ENCODE measurements at regions not wholly inside any gene's neighbourhood (a gene's known extent, or its start where the extent isn't known, plus 50 kb on each side); places are given as distances from the start of the nearest gene placed in this dataset.

DNA sequence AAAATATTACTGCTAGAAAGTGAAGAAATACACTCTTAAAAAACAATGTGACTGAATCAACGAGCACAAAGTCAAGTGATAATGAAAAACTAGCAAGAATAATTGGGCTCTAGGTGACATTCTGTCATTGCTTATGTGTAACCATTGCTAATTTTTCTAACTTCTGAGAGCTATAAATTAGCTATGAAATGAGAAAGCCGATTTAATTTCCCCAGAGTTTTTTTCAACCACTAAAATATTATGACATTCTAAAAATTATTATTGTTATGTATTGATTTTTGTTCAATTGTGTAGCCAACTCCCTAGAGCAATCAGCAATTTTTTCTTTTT lies 458.6 kb upstream of the ATXN8OS start:
- no peak overlapping the region for H3K4me2 ChIP-seq
- DNase-seq (ENCODE audit: low spot score), result no peak
- H2AFZ ChIP-seq (replicated peaks), result no peak overlapping the region
- H3K27ac ChIP-seq, result no peak overlapping the region
- H3K4me1 Mint-ChIP-seq, result no peaks in the 10 kb centered on the region
- H3K4me3 ChIP-seq, result no peak overlapping the region
- H4K20me1 ChIP-seq (ENCODE audit: low read depth), result no peaks in the 10 kb centered on the region
- H3K36me3 ChIP-seq, result no peaks in the 10 kb centered on the region
- no peaks in the 10 kb centered on the region for H3K79me2 ChIP-seq (ENCODE audit: low read depth)
- no peak for TF ChIP-seq EZH2 (IDR thresholded peaks at IDR 0.05)
- TF ChIP-seq EZH2phosphoT487 (IDR thresholded peaks at IDR 0.05), result no peak
- TF ChIP-seq, protein P1, sequence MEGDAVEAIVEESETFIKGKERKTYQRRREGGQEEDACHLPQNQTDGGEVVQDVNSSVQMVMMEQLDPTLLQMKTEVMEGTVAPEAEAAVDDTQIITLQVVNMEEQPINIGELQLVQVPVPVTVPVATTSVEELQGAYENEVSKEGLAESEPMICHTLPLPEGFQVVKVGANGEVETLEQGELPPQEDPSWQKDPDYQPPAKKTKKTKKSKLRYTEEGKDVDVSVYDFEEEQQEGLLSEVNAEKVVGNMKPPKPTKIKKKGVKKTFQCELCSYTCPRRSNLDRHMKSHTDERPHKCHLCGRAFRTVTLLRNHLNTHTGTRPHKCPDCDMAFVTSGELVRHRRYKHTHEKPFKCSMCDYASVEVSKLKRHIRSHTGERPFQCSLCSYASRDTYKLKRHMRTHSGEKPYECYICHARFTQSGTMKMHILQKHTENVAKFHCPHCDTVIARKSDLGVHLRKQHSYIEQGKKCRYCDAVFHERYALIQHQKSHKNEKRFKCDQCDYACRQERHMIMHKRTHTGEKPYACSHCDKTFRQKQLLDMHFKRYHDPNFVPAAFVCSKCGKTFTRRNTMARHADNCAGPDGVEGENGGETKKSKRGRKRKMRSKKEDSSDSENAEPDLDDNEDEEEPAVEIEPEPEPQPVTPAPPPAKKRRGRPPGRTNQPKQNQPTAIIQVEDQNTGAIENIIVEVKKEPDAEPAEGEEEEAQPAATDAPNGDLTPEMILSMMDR (IDR thresholded peaks at IDR 0.05), result no peak
- H3K9me3 ChIP-seq (ENCODE audit: low read depth), result no peaks in the 10 kb centered on the region
- H3K36me3 Mint-ChIP-seq, result no peaks in the 10 kb centered on the region
- no peak overlapping the region for H3K4me3 Mint-ChIP-seq
- no peaks in the 10 kb centered on the region for H3K4me1 ChIP-seq
- H3F3A ChIP-seq (ENCODE audit: low read depth), result no peaks in the 10 kb centered on the region
- no peaks in the 10 kb centered on the region for H3K9me3 Mint-ChIP-seq
- H3K9ac ChIP-seq, result no peak overlapping the region
- H3K27me3 ChIP-seq, result no peaks in the 10 kb centered on the region
- H3K27me3 Mint-ChIP-seq (ENCODE audit: insufficient read depth, low read depth), result no peaks in the 10 kb centered on the region
- no peak overlapping the region for H3K27ac Mint-ChIP-seq

DNA sequence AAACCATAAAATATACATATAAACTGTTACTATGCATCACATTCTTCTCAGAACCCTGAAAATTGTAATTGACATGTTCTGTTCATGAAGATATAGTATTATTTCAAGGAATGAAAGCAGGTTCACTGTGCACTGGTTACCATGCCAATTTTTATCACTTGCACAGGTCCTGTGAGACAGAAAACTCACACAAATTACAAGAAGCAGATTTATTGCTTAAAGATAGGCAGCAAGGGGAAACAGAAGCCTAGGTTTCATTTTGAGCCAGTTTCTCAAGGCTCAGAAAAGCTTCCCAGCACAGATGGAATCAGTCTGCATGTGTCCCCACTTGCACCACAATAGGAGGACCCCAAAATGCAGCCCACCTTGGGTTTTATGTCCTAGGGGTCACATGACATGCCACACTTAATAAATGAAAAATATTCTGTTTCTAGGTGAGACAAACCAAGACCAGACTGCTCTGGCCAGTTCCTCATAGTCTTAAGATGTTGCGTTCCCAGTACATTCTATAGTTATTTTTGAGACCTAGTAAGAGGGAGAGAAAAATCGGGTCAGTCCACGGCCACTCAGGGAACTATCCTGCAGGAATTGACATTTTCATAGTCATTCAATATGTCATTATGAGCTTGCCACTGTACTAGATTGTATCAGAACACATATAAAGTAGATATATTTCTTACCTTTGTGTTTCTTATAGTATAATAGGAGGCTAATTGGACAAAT lies 459.1 kb upstream of the ATXN8OS start:
- Histone ChIP-seq H3K27ac (no peak overlapping the region), H3K4me2 (no peak overlapping the region), H3K9ac (no peak overlapping the region), H4K20me1 (ENCODE audit: low read depth) (no peaks in the 10 kb centered on the region), H3K9me3 (ENCODE audit: low read depth) (no peaks in the 10 kb centered on the region), H2AFZ (replicated peaks) (no peak overlapping the region), H3K4me1 (no peaks in the 10 kb centered on the region), H3K79me2 (ENCODE audit: low read depth) (no peaks in the 10 kb centered on the region), H3K36me3 (no peaks in the 10 kb centered on the region), H3K27me3 (no peaks in the 10 kb centered on the region), H3F3A (ENCODE audit: low read depth) (no peaks in the 10 kb centered on the region), H3K4me3 (no peak overlapping the region)
- H3K27me3 Mint-ChIP-seq (ENCODE audit: insufficient read depth, low read depth), result no peaks in the 10 kb centered on the region
- no peak overlapping the region for H3K27ac Mint-ChIP-seq
- H3K36me3 Mint-ChIP-seq, result no peaks in the 10 kb centered on the region
- no peaks in the 10 kb centered on the region for H3K4me1 Mint-ChIP-seq
- TF ChIP-seq EZH2 (IDR thresholded peaks at IDR 0.05) (no peak), EZH2phosphoT487 (IDR thresholded peaks at IDR 0.05) (no peak)
- TF ChIP-seq, protein P1 (IDR thresholded peaks at IDR 0.05), result no peak
- no peak for DNase-seq (ENCODE audit: low spot score)
- peaks cover under 1% of the 10 kb centered on the region for H3K9me3 Mint-ChIP-seq
- H3K4me3 Mint-ChIP-seq, result no peak overlapping the region

DNA sequence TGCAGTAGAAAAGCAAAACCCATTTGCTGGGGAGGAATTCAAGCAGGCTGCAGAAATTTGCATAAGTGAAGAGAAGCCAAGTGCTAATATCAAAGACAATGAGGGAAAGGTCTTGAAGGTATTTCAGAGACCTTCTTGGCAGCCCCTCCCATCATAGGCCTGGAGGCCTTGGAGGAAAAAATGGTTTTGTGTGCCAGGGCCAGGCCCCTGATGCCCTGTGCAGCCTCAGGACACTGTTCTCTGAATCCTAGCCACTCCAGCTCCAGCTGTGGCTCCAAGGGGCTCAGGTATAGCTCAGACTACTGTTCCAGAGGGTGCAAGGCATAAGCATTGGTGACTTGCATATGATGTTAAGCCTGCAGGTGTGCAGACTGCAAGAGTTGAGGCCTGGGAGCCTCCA lies 463.2 kb upstream of the ATXN8OS start:
- H4K20me1 ChIP-seq (ENCODE audit: low read depth), result no peaks in the 10 kb centered on the region
- H2AFZ ChIP-seq (replicated peaks), result no peak overlapping the region
- no peaks in the 10 kb centered on the region for H3K27me3 ChIP-seq
- no peak overlapping the region for H3K9ac ChIP-seq
- no peaks in the 10 kb centered on the region for H3K27me3 Mint-ChIP-seq (ENCODE audit: insufficient read depth, low read depth)
- no peaks in the 10 kb centered on the region for H3K36me3 Mint-ChIP-seq
- H3K36me3 ChIP-seq, result no peaks in the 10 kb centered on the region
- TF ChIP-seq, protein P1 (IDR thresholded peaks at IDR 0.05), result no peak
- TF ChIP-seq EZH2phosphoT487 (IDR thresholded peaks at IDR 0.05) (no peak), EZH2 (IDR thresholded peaks at IDR 0.05) (no peak)
- no peak overlapping the region for H3K27ac ChIP-seq
- H3F3A ChIP-seq (ENCODE audit: low read depth), result no peaks in the 10 kb centered on the region
- H3K4me1 ChIP-seq, result no peaks in the 10 kb centered on the region
- H3K9me3 ChIP-seq (ENCODE audit: low read depth), result no peaks in the 10 kb centered on the region
- H3K4me2 ChIP-seq, result no peak overlapping the region
- DNase-seq (ENCODE audit: low spot score), result no peak
- no peak overlapping the region for H3K4me3 ChIP-seq
- no peaks in the 10 kb centered on the region for H3K79me2 ChIP-seq (ENCODE audit: low read depth)
- H3K4me3 Mint-ChIP-seq, result no peak overlapping the region
- H3K27ac Mint-ChIP-seq, result no peak overlapping the region
- H3K9me3 Mint-ChIP-seq, result peaks cover 2% of the 10 kb centered on the region
- H3K4me1 Mint-ChIP-seq, result no peaks in the 10 kb centered on the region

Measured in neural progenitor cell (in vitro differentiated cells).